HepG2 (cell line): ENCODE measurements at regions not wholly inside any gene's neighbourhood (a gene's known extent, or its start where the extent isn't known, plus 50 kb on each side); places are given as distances from the start of the nearest gene placed in this dataset.

Source experiments
- ATAC-seq: fragments of 200-7000 bp; cut with Tn5 transposase; 3 replicates; pipeline ENCODE4 v1.9.1; 2020; ENCODE audit warnings: mild to moderate bottlenecking, moderate library complexity
- BruUV-seq: library from RNA; stranded (reverse); fragments of 400-500 nt; replicated peaks from 2 replicates; lab custom pipeline; 2021; lab: Mats Ljungman, UMichigan
- CTCF ChIA-PET: fragments of 300-600 bp; formaldehyde crosslinking; extraction: SDS; loops from one replicate; lab custom pipeline; 2021; ENCODE audit warnings: low total read pairs, inconsistent platforms, low intra/inter-chr PET ratio; lab: Yijun Ruan, JAX
- POLR2A ChIA-PET: fragments of 350-600 bp; sonication (Branson Sonifier 250); formaldehyde crosslinking; loops from one replicate; lab custom pipeline; 2020; ENCODE audit warnings: antibody characterized with exemption, inconsistent platforms; lab: Yijun Ruan, JAX
- DNase-seq: peaks from one replicate; pipeline ENCODE4 v3.0.0-alpha.2; 2015; ENCODE audit warnings: low spot score
- FAIRE-seq: peaks from 3 replicates; lab custom pipeline; 2011; peaks lifted over from hg19 to GRCh38; lab: Jason Lieb, UNC
- H2AFZ ChIP-seq: one replicate; pipeline ENCODE4 v1.6.1; 2011; ENCODE audit warnings: low read length, inconsistent platforms
- H3K27ac ChIP-seq: fragments of 300-600 bp; 3 replicates; pipeline ENCODE4 v1.8.0; 2011; ENCODE audit warnings: mixed run types, mild to moderate bottlenecking, mixed read lengths, low read length, inconsistent platforms; ENCODE audit not compliant: insufficient read depth; ENCODE audit errors: extremely low read length
- H3K27me3 ChIP-seq, 2 experiments: fragments of 200-600 bp in 1 of 2; 2 replicates in 1 of 2; 3 replicates in 1 of 2; pipeline versions ENCODE4 v1.6.0 to v1.8.0; 2011; ENCODE audit warnings: low read length in 2 of 2, mild to moderate bottlenecking in 2 of 2, moderate library complexity in 2 of 2, inconsistent platforms in 1 of 2; ENCODE audit not compliant: insufficient read depth in 2 of 2, control insufficient read depth in 1 of 2
- H3K36me3 ChIP-seq, 2 experiments: fragments of 200-600 bp in 1 of 2; replicated peaks in 1 of 2; 2 replicates in 1 of 2; 3 replicates in 1 of 2; pipeline versions ENCODE4 v1.5.1 to v1.8.0; 2011; ENCODE audit warnings: low read length in 2 of 2, inconsistent platforms in 1 of 2; ENCODE audit not compliant: insufficient read depth in 2 of 2, control insufficient read depth in 1 of 2
- H3K4me1 ChIP-seq: 2 replicates; pipeline ENCODE4 v1.5.1; 2012; ENCODE audit warnings: low read length, inconsistent platforms; ENCODE audit not compliant: insufficient read depth
- H3K4me2 ChIP-seq: 2 replicates; pipeline ENCODE4 v1.6.0; 2011; ENCODE audit warnings: low read depth, low read length, inconsistent platforms
- H3K4me3 ChIP-seq, 3 experiments: fragments of 200-600 bp in 1 of 3; sonication (generic), shearing (Covaris generic) in 1 of 3; replicated peaks in 1 of 3; 2 replicates each; pipeline ENCODE4 v1.5.1; 2011 to 2016; ENCODE audit warnings: low read length in 3 of 3, inconsistent platforms in 2 of 3, low read depth in 2 of 3, mild to moderate bottlenecking in 2 of 3, control low read depth in 1 of 3, mixed read lengths in 1 of 3; ENCODE audit not compliant: insufficient read depth in 1 of 3
- H3K79me2 ChIP-seq: one replicate; pipeline ENCODE4 v1.6.1; 2011; ENCODE audit warnings: low read length, inconsistent platforms; ENCODE audit not compliant: insufficient read depth
- H3K9ac ChIP-seq: 2 replicates; pipeline ENCODE4 v1.6.0; 2011; ENCODE audit warnings: mild to moderate bottlenecking, low read depth, low read length, inconsistent platforms; ENCODE audit not compliant: insufficient read depth
- H3K9me3 ChIP-seq: 2 replicates; pipeline ENCODE4 v1.5.1; 2012; ENCODE audit warnings: mild to moderate bottlenecking, low read length
- H4K20me1 ChIP-seq: 2 replicates; pipeline ENCODE4 v1.6.0; 2011; ENCODE audit warnings: inconsistent platforms, mild to moderate bottlenecking, low read length, moderate library complexity; ENCODE audit not compliant: insufficient read depth
- ARID2 ChIP-seq: sonication (generic); formaldehyde crosslinking; IDR thresholded peaks from 2 replicates; pipeline ENCODE4 v1.8.1; 2022; ENCODE audit warnings: mild to moderate bottlenecking, missing genetic modification reagents, borderline replicate concordance
- FOXO4 ChIP-seq: sonication (generic); formaldehyde crosslinking; conservative IDR thresholded peaks from 2 replicates; pipeline ENCODE4 v1.8.1; 2023; ENCODE audit warnings: missing genetic modification reagents
- GRHL1 ChIP-seq: sonication (generic); formaldehyde crosslinking; conservative IDR thresholded peaks from 2 replicates; pipeline ENCODE4 v1.8.0; 2022; ENCODE audit warnings: missing genetic modification reagents
- HNF1A ChIP-seq, 2 experiments: sonication (generic) in 1 of 2; formaldehyde crosslinking in 1 of 2; IDR thresholded peaks; 2 replicates each; pipeline versions ENCODE4 v1.4.0 to v1.6.1; 2016 to 2020; ENCODE audit warnings: borderline replicate concordance in 1 of 2, low read depth in 1 of 2, mild to moderate bottlenecking in 1 of 2, missing genetic modification reagents in 1 of 2
- IKZF1 ChIP-seq: fragments of 450-650 bp; IDR thresholded peaks from 2 replicates; pipeline ENCODE4 v1.7.1; 2016
- LBX2 ChIP-seq: sonication (generic); formaldehyde crosslinking; IDR thresholded peaks from 2 replicates; pipeline ENCODE4 v1.5.0; 2020; ENCODE audit warnings: missing genetic modification reagents, mild to moderate bottlenecking, borderline replicate concordance
- MXD4 ChIP-seq: IDR thresholded peaks from 2 replicates; pipeline ENCODE4 v1.6.1; 2016; ENCODE audit warnings: mild to moderate bottlenecking, missing biosample characterization, missing genetic modification reagents
- NR3C1 ChIP-seq: sonication (generic); formaldehyde crosslinking; IDR thresholded peaks from 2 replicates; pipeline ENCODE4 v1.4.0; 2020; ENCODE audit warnings: missing genetic modification reagents
- PCBP1 ChIP-seq: fragments of 200-400 bp; formaldehyde crosslinking; IDR thresholded peaks from 2 replicates; pipeline ENCODE4 v1.6.1; 2017; ENCODE audit warnings: mild to moderate bottlenecking, low read depth, low read length, borderline replicate concordance
- RELA ChIP-seq: sonication (generic); formaldehyde crosslinking; IDR thresholded peaks from 2 replicates; pipeline ENCODE4 v1.4.0; 2020; ENCODE audit warnings: missing genetic modification reagents
- RFX3 ChIP-seq: IDR thresholded peaks from 2 replicates; pipeline ENCODE4 v1.6.1; 2016; ENCODE audit warnings: missing biosample characterization, missing genetic modification reagents
- SRY ChIP-seq: sonication (generic); formaldehyde crosslinking; IDR thresholded peaks from 2 replicates; pipeline ENCODE4 v1.8.0; 2022; ENCODE audit warnings: mild to moderate bottlenecking, missing genetic modification reagents
- XRCC5 ChIP-seq: fragments of 200-400 bp; formaldehyde crosslinking; optimal IDR thresholded peaks from 2 replicates; pipeline ENCODE3; 2017; ENCODE audit warnings: mild to moderate bottlenecking, low read length
- ZMYM2 ChIP-seq: sonication (generic); formaldehyde crosslinking; IDR thresholded peaks from 2 replicates; pipeline ENCODE4 v1.8.0; 2022; ENCODE audit warnings: mild to moderate bottlenecking, missing genetic modification reagents
- ZNF143 ChIP-seq: sonication (generic); formaldehyde crosslinking; IDR thresholded peaks from 2 replicates; pipeline ENCODE4 v1.4.0; 2020; ENCODE audit warnings: missing genetic modification reagents
- ZNF329 ChIP-seq: sonication (generic); formaldehyde crosslinking; IDR thresholded peaks from 2 replicates; pipeline ENCODE4 v1.9.0; 2021; ENCODE audit warnings: low read depth, mild to moderate bottlenecking, missing genetic modification reagents
- ZNF816 ChIP-seq: sonication (generic); formaldehyde crosslinking; IDR thresholded peaks from 2 replicates; pipeline ENCODE4 v1.8.0; 2022; ENCODE audit warnings: missing genetic modification reagents, mild to moderate bottlenecking, borderline replicate concordance
- ZNF841 ChIP-seq: sonication (generic); formaldehyde crosslinking; IDR thresholded peaks from 2 replicates; pipeline ENCODE4 v1.8.1; 2023; ENCODE audit warnings: missing genetic modification reagents, borderline replicate concordance
- WGBS: methylation state at CpG from one replicate; pipeline ENCODE4 v1.1.6; 2017; ENCODE audit warnings: low lambda C conversion rate; 5-methylcytosine and 5-hydroxymethylcytosine counted together
- in situ Hi-C: cut with HindIII; loops from 2 replicates; pipeline ENCODE4 v1.10.0; 2017; ENCODE audit warnings: low pct_unique_long_range_greater_than_20kb; ENCODE audit not compliant: extremely low pct_ligation_motif_present
- intact Hi-C: fragments of 100-400 bp; cut with micrococcal nuclease; formaldehyde crosslinking; loops from one replicate; pipeline ENCODE4 v1.10.0; 2022; ENCODE audit not compliant: unreplicated experiment

- DNase-seq (no peak), FAIRE-seq (no peak), ATAC-seq (no peak)
- H3K9ac ChIP-seq: no peak overlapping the region
- H3K4me2 ChIP-seq: no peak overlapping the region
- H3K4me3 ChIP-seq: no peak overlapping the region
- H3K79me2 ChIP-seq: no peaks in the 10 kb centered on the region
- no peaks in the 10 kb centered on the region for H3K36me3 ChIP-seq
- no peaks in the 10 kb centered on the region for H4K20me1 ChIP-seq
- H3K27me3 ChIP-seq: no peaks in the 10 kb centered on the region
- no peak overlapping the region for H2AFZ ChIP-seq
- ChIA-PET POLR2A (no interaction called here), CTCF (no interaction called here)
- WGBS: 0% methylated on average over 1 of the region's 1 CpG
- BruUV-seq: no TSS peak
- H3K4me1 ChIP-seq: no peaks in the 10 kb centered on the region
- H3K27ac ChIP-seq: no peak overlapping the region
- intact Hi-C loops: no loop called here
- no peaks in the 10 kb centered on the region for H3K9me3 ChIP-seq
- in situ Hi-C loops: no loop called here
- TF ChIP-seq FOXO4 (CRISPR knock-in tag) (no peak), IKZF1 (no peak), RFX3 (no peak), HNF1A (IDR thresholded peaks at IDR 0.05; ENCODE audit: low read depth) (no peak), HNF1A (CRISPR knock-in tag; IDR thresholded peaks at IDR 0.05; ENCODE audit: borderline replicate concordance) (no peak), GRHL1 (no peak), XRCC5 (no peak), MXD4 (CRISPR knock-in tag) (no peak), ARID2 (no peak), ZNF841 (CRISPR knock-in tag) (no peak), ZNF816 (CRISPR knock-in tag) (no peak), ZNF143 (CRISPR knock-in tag) (no peak), LBX2 (no peak), SRY (CRISPR knock-in tag) (no peak), ZMYM2 (no peak), NR3C1 (CRISPR knock-in tag) (no peak), RELA (CRISPR knock-in tag) (no peak), PCBP1 (no peak), ZNF329 (no peak)
Observed at GRCh38 chr13:61316647-61317046, 99.0 kb downstream of the PCDH20 start.
